ENCODE measurements at regions not wholly inside any gene's neighbourhood (a gene's known extent, or its start where the extent isn't known, plus 50 kb on each side); places are given as distances from the start of the nearest gene placed in this dataset.
"Not testable (repeated sequence)": the region's sequence is repeated elsewhere in the genome, so short reads cannot be mapped to it uniquely, and the experiment has no call there.

- DNase-seq (ENCODE audit: low read depth), result no peak
These were observed 179.8 kb downstream of the MEX3B start for GRCh38 chr15:81865850-81866537.

GRCh38 chr15:81863162-81863561 lies 182.7 kb downstream of the MEX3B start:
- no peak for DNase-seq (ENCODE audit: low read depth)

GRCh38 chr15:81859737-81860516 lies 185.9 kb downstream of the MEX3B start:
- DNase-seq (ENCODE audit: low read depth), result no peak

GRCh38 chr15:81858586-81858985 lies 187.2 kb downstream of the MEX3B start:
- DNase-seq (ENCODE audit: low read depth), result no peak

- no peak for DNase-seq (ENCODE audit: low read depth)
These were observed 187.7 kb downstream of the MEX3B start for GRCh38 chr15:81858136-81858535.

- no peak for DNase-seq (ENCODE audit: low read depth)
These were observed 189.2 kb downstream of the MEX3B start for GRCh38 chr15:81856634-81857026.

DNA sequence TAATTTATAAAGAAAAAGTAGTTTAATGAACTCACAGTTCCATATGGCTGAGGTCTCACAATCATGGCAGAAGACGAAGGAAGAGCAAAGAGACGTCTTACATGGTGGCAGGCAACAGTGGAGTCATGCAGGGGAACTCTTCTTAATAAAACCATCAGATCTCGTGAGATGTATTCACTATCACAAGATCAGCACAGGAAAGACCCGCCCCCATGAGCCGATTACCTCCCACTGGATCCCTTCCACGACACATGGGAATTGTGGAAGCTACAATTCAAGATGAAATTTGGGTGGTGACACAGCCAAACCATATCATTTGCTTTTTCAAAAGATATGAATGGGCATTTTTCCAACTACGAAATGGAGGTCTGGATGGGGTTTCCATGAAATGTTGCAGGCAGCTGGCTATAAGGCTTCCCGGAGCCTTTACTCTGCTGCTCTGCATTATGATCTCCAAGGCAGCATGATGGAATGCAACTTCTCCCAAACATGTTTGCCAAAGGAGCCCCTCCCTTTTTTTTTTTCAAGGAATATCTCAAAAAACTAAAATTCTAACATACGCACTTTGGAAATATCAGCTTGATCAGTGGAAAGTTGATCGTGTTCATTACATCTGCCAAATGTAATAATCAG lies 189.7 kb downstream of the MEX3B start:
- DNase-seq (ENCODE audit: low read depth), result no peak

GRCh38 chr15:81853150-81853748 lies 192.6 kb downstream of the MEX3B start:
- no peak for DNase-seq (ENCODE audit: low read depth)

GRCh38 chr15:81852411-81853149 lies 193.2 kb downstream of the MEX3B start:
- DNase-seq (ENCODE audit: low read depth), result no peak

DNA sequence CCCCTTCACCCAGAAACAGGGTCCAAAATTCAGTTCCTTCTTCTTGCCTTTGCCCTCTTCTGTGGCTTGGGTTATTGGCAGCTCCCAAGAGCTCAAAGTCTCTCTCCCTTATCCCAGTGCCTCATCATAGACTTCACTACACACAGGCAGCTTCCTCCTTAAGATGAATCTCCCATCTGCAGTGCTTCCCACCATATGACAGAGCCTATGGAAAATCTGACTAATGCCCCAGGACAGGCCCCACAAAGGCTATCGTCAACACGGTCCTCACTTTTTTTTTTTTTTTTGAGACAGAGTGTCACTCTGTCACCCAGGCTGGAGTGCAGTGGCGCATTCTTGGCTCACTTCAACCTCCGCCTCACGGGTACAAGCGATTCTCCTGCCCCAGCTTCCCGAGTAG lies 194.1 kb downstream of the MEX3B start:
- DNase-seq (ENCODE audit: low read depth), result no peak

DNA sequence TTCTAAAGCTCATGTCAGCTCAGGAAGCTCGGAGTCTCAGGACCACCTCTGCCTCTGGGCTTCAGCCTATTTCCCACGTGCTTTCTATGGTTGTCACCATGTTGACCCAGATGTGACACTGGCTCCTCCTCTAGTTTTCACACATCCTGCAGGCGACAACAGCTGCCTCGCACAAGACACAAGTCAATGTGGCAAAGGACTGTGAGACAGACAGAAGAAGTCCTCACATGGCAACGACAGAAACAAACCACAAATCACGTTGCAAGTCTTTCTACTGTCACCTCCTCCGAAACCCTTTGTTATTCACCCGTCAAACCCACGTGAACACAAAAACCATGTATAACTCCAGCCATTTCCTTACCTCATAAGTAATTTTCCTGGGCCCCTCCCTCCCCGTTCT lies 194.5 kb downstream of the MEX3B start:
- DNase-seq (ENCODE audit: low read depth), result no peak

DNA sequence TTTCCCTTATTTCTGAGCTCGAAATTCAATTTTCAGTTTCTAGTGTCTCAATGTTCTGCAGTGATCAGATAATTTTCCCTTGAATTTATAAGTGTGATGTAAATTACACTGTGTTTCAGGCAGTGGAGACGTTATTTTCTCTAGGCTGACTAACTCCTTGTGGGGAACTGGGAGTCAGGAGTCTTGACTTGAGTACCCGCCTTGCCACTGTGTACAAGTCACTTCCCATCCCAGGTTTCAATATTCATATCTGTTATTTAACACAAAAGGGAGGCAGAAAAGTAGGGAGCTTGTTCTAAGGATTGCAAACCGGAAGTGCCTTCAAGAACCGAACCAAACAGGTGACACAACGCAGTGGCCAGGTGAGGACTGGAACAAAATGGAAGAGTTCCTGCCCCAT lies 196.5 kb downstream of the MEX3B start:
- no peak for DNase-seq (ENCODE audit: low read depth)

DNA sequence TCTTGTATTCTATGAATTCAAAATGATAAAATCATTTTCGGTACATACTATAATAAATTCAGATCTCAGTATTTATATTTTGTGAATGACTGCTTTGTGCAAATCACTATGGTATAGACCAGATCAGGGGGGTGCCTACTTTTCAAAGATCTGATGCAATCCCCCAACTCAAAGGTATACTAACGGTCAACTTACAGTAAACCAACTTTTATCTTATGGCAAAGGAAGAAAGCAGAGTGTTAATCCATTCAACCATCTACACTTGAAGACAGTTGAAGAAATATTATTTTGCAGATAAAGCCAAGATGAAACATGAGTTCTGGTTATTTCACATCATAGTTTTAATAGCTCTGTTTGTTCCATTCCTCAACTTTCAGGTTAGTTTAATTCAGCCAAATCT lies 197.1 kb downstream of the MEX3B start:
- DNase-seq (ENCODE audit: low read depth), result no peak

DNA sequence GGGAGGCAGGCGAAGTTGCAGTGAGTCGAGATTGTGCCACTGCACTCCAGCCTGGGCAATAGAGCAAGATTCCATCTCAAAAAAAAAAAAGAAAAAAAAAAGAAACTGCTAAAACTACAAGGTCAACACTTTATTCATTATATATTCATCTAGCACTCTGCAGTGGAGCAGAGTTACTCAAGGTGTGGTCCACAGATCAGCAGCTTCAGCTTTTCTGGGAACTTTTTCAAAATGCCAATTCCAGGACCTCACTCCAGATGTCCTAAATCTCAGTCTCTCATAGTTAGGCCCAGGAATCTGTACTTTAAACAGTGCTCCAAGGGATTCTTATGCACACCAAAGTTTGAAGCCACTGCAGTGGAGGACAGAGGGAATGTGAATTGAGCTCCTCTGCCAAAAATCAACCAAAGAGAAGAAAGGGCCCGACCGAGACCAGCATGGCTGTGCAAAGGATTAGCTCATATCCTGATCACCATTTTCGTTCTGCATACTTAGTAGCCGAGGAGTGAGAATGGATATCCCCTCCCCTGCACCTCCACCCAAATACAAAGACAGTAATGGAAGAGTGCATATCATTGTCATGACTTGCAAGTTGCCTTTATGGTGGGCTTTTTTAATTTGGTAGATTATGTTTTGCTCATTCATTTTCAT lies 201.9 kb downstream of the MEX3B start:
- no peak for DNase-seq (ENCODE audit: low read depth)

GRCh38 chr15:81843226-81843625 lies 202.6 kb downstream of the MEX3B start:
- DNase-seq (ENCODE audit: low read depth), result no peak

DNA sequence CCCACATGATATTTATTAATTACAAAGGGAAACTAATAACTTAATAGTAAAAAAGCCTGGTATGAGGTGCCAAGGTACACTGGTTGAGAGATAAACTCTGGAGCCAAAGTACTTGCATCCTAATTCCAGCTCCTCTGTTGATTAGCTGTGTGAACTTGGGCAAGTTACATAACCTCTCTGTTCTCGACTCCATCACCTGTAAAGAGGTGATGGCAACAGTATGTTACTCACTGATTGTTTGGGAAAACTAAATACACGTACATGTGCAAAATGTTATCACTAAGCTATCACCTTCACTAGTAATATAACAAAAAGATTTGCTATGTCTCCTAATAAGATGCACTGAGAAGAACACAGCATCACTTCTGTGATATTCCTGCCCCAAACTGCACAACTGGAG lies 206.4 kb downstream of the MEX3B start:
- DNase-seq (ENCODE audit: low read depth), result no peak

DNA sequence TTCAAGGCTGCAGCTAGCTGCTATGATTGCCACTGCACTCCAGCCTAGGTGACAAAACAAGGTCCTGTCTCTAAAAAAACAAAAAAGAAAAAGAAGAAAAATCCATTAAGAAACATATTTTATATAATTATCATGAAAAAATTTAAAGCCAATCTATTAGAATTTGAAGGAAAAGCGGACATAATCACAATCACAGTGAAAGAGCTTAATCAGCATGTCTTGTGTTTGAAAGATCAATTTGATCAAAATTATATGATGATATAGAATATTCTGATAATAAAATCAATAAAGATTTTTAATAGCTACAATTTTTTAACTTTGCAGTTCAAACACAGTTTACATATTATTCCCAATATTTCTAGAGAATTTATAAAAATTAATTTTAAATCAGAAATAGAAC lies 210.1 kb downstream of the MEX3B start:
- no peak for DNase-seq (ENCODE audit: low read depth)

- no peak for DNase-seq (ENCODE audit: low read depth)
These were observed 215.3 kb downstream of the MEX3B start for GRCh38 chr15:81830520-81830919.

GRCh38 chr15:81829918-81830317 lies 215.9 kb downstream of the MEX3B start:
- no peak for DNase-seq (ENCODE audit: low read depth)

DNA sequence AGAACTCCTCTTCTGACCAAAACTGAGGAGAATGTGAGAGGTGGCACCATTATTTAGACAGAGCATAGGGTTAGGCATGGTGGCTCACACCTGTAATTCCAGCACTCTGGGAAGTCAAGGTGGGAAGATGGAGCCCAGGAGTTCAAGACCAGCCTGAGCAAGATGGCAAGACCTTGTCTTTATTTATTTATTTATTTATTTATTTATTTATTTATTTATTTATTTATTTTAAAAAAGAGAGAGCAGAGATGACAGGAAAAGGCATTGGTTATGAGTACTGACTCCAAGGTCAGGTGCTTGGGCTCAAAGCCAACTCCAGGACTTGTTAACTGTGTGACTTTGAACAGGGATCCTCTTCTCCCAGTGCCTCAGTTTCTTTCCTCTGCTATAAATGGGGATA lies 217.7 kb downstream of the MEX3B start:
- DNase-seq (ENCODE audit: low read depth), result no peak

DNA sequence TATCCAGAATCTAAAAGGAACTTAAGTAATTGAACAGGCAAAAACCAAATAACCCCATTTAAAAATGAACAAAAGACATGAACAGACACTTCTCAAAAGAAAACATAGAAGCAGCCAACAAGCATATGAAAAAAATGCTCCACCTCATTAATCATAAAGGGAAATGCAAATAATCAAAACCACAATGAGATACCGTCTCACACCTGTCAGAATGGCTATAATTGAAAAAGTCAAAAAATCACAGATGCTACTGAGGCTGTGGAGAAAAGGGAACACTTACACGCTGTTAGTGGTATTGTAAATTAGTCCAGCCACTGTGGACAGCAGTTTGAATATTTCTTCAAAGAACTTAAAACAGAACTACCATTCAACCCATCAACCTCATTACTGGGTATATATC lies 220.7 kb downstream of the MEX3B start:
- DNase-seq (ENCODE audit: low read depth), result no peak

GRCh38 chr15:81822587-81822986 lies 223.2 kb downstream of the MEX3B start:
- not testable (repeated sequence) for DNase-seq (ENCODE audit: low read depth)

All from fibroblast of the conjunctiva (primary cell).